ENCODE measurements at regions not wholly inside any gene's neighbourhood (a gene's known extent, or its start where the extent isn't known, plus 50 kb on each side); places are given as distances from the start of the nearest gene placed in this dataset.

DNA sequence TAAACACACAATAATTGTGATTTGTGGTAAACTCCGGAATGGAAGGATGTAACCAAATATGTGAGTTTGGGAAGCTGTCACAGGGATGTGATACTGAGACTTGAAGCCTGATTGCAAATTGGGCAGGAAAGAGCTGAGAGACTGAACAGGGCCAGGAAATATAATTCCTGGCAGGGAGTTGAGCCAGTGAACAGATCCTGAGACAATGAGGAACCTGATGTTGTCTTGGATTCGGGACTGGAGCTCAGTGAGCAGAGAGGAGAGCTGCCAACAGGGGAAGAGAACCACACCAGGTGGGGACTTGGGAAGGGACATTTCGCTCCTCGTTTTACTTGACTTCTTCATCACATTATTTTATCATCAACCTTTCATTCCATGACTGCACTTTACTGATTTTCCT, 386.0 kb downstream of the TLL1 start:
- H2AFZ ChIP-seq (ENCODE audit: low read length), result no peak overlapping the region
- no peaks in the 10 kb centered on the region for H4K20me1 ChIP-seq (ENCODE audit: insufficient read depth, low read length)
- ChIA-PET POLR2A (no interaction called here), CTCF (ENCODE audit: low intra/inter-chr PET ratio, low total read pairs) (no interaction called here)
- H3K9ac ChIP-seq (ENCODE audit: insufficient read depth, low read depth, low read length), result no peak overlapping the region
- no peak for DNase-seq (ENCODE audit: low spot score)
- no peaks in the 10 kb centered on the region for H3K79me2 ChIP-seq (ENCODE audit: insufficient read depth, low read length)
- no peak overlapping the region for H3K4me2 ChIP-seq (ENCODE audit: low read depth, low read length)
- no peak for FAIRE-seq
- BruUV-seq (replicated peaks), result no TSS peak
- intact Hi-C loops (cut with micrococcal nuclease; ENCODE audit: unreplicated experiment) (loop anchor here (10.0 kb wide), 1 partner anchor 336 kb away; no protein-coding TSS in a partner anchor), in situ Hi-C loops (cut with HindIII; ENCODE audit: extremely low pct_ligation_motif_present, low pct_unique_long_range_greater_than_20kb) (no loop called here)
- no peak for TF ChIP-seq GLI4 (CRISPR knock-in tag; IDR thresholded peaks at IDR 0.05; ENCODE audit: borderline replicate concordance)
- no peak for TF ChIP-seq MTERF4 (CRISPR knock-in tag; IDR thresholded peaks at IDR 0.05)
- TF ChIP-seq, protein P1, sequence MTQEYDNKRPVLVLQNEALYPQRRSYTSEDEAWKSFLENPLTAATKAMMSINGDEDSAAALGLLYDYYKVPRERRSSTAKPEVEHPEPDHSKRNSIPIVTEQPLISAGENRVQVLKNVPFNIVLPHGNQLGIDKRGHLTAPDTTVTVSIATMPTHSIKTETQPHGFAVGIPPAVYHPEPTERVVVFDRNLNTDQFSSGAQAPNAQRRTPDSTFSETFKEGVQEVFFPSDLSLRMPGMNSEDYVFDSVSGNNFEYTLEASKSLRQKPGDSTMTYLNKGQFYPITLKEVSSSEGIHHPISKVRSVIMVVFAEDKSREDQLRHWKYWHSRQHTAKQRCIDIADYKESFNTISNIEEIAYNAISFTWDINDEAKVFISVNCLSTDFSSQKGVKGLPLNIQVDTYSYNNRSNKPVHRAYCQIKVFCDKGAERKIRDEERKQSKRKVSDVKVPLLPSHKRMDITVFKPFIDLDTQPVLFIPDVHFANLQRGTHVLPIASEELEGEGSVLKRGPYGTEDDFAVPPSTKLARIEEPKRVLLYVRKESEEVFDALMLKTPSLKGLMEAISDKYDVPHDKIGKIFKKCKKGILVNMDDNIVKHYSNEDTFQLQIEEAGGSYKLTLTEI (CRISPR knock-in tag; conservative IDR thresholded peaks at IDR 0.05), result no peak
- TF ChIP-seq KDM1A (CRISPR knock-in tag; IDR thresholded peaks at IDR 0.05), result no peak
- TF ChIP-seq, protein P2, sequence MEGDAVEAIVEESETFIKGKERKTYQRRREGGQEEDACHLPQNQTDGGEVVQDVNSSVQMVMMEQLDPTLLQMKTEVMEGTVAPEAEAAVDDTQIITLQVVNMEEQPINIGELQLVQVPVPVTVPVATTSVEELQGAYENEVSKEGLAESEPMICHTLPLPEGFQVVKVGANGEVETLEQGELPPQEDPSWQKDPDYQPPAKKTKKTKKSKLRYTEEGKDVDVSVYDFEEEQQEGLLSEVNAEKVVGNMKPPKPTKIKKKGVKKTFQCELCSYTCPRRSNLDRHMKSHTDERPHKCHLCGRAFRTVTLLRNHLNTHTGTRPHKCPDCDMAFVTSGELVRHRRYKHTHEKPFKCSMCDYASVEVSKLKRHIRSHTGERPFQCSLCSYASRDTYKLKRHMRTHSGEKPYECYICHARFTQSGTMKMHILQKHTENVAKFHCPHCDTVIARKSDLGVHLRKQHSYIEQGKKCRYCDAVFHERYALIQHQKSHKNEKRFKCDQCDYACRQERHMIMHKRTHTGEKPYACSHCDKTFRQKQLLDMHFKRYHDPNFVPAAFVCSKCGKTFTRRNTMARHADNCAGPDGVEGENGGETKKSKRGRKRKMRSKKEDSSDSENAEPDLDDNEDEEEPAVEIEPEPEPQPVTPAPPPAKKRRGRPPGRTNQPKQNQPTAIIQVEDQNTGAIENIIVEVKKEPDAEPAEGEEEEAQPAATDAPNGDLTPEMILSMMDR (CRISPR knock-in tag; IDR thresholded peaks at IDR 0.05), result no peak
- TF ChIP-seq RAD51 (IDR thresholded peaks at IDR 0.05; ENCODE audit: borderline replicate concordance), result no peak
- no peak for TF ChIP-seq SETDB1 (CRISPR knock-in tag; IDR thresholded peaks at IDR 0.05; ENCODE audit: borderline replicate concordance)
- H3K27ac ChIP-seq (ENCODE audit: extremely low read length, insufficient read depth, low read length), result no peak overlapping the region
- H3K9me3 ChIP-seq (ENCODE audit: low read length), result no peaks in the 10 kb centered on the region
- no peaks in the 10 kb centered on the region for H3K27me3 ChIP-seq (ENCODE audit: control insufficient read depth in 1 of 2, insufficient read depth in 2 of 2, low read length in 2 of 2)
- H3K4me3 ChIP-seq (replicated peaks in 1 of 3; ENCODE audit: insufficient read depth in 1 of 3, low read depth in 2 of 3, low read length in 3 of 3), result no peak overlapping the region
- no peak for ATAC-seq
- 9% methylated on average over 4 of the region's 4 CpGs for WGBS (ENCODE audit: low lambda C conversion rate)
- H3K4me1 ChIP-seq (ENCODE audit: insufficient read depth, low read length), result no peaks in the 10 kb centered on the region
- H3K36me3 ChIP-seq (replicated peaks in 1 of 2; ENCODE audit: control insufficient read depth in 1 of 2, insufficient read depth in 2 of 2, low read length in 2 of 2), result no peaks in the 10 kb centered on the region
